ENCODE measurements at regions not wholly inside any gene's neighbourhood (a gene's known extent, or its start where the extent isn't known, plus 50 kb on each side); places are given as distances from the start of the nearest gene placed in this dataset.

- TF ChIP-seq EZH2 (IDR thresholded peaks at IDR 0.05) (no peak), EZH2phosphoT487 (IDR thresholded peaks at IDR 0.05) (no peak)
- TF ChIP-seq, protein P1, sequence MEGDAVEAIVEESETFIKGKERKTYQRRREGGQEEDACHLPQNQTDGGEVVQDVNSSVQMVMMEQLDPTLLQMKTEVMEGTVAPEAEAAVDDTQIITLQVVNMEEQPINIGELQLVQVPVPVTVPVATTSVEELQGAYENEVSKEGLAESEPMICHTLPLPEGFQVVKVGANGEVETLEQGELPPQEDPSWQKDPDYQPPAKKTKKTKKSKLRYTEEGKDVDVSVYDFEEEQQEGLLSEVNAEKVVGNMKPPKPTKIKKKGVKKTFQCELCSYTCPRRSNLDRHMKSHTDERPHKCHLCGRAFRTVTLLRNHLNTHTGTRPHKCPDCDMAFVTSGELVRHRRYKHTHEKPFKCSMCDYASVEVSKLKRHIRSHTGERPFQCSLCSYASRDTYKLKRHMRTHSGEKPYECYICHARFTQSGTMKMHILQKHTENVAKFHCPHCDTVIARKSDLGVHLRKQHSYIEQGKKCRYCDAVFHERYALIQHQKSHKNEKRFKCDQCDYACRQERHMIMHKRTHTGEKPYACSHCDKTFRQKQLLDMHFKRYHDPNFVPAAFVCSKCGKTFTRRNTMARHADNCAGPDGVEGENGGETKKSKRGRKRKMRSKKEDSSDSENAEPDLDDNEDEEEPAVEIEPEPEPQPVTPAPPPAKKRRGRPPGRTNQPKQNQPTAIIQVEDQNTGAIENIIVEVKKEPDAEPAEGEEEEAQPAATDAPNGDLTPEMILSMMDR (IDR thresholded peaks at IDR 0.05) = no peak
These were observed 1454.4 kb upstream of the CELF4 start for GRCh38 chr18:39019989-39020388.
